GM21717 (cell line): ENCODE measurements at regions not wholly inside any gene's neighbourhood (a gene's known extent, or its start where the extent isn't known, plus 50 kb on each side); places are given as distances from the start of the nearest gene placed in this dataset.
"Not testable (repeated sequence)": the region's sequence is repeated elsewhere in the genome, so short reads cannot be mapped to it uniquely, and the experiment has no call there.

Source experiments
- ATAC-seq: cut with Tn5 transposase; IDR thresholded peaks from one replicate; pipeline ENCODE4 v1.9.1; 2021; ENCODE audit warnings: mild to moderate bottlenecking, moderate library complexity; ENCODE audit not compliant: unreplicated experiment

GRCh38 chr21:27346041-27346448, 379.2 kb upstream of the ADAMTS5 start:
- no peak for ATAC-seq

GRCh38 chr21:27339902-27340301, 373.0 kb upstream of the ADAMTS5 start:
- ATAC-seq = no peak

GRCh38 chr21:27338007-27338406, 371.1 kb upstream of the ADAMTS5 start:
- ATAC-seq = not testable (repeated sequence)

- ATAC-seq = no peak
Observed at GRCh38 chr21:27333096-27333495, 366.2 kb upstream of the ADAMTS5 start.

GRCh38 chr21:27329255-27329851, 362.5 kb upstream of the ADAMTS5 start:
- ATAC-seq = no peak

GRCh38 chr21:27326301-27326700, 359.4 kb upstream of the ADAMTS5 start:
- ATAC-seq = no peak

GRCh38 chr21:27323331-27323730, 356.4 kb upstream of the ADAMTS5 start:
- no peak for ATAC-seq

- no peak for ATAC-seq
Observed at GRCh38 chr21:27321791-27322190, 354.9 kb upstream of the ADAMTS5 start.

- no peak for ATAC-seq
Observed at GRCh38 chr21:27320868-27321267, 354.0 kb upstream of the ADAMTS5 start.

GRCh38 chr21:27317601-27318000, 350.7 kb upstream of the ADAMTS5 start:
- ATAC-seq = not testable (repeated sequence)

- no peak for ATAC-seq
Observed at GRCh38 chr21:27315373-27315772, 348.5 kb upstream of the ADAMTS5 start.

- ATAC-seq = no peak
Observed at GRCh38 chr21:27314131-27314530, 347.2 kb upstream of the ADAMTS5 start.

- no peak for ATAC-seq
Observed at GRCh38 chr21:27306791-27307775, 340.2 kb upstream of the ADAMTS5 start.

- ATAC-seq = no peak
Observed at GRCh38 chr21:27306206-27306605, 339.3 kb upstream of the ADAMTS5 start.

GRCh38 chr21:27301220-27301619, 334.3 kb upstream of the ADAMTS5 start:
- no peak for ATAC-seq

- no peak for ATAC-seq
Observed at GRCh38 chr21:27300770-27301169, 333.9 kb upstream of the ADAMTS5 start.

GRCh38 chr21:27298465-27298864, 331.6 kb upstream of the ADAMTS5 start:
- ATAC-seq = no peak

- ATAC-seq = no peak
Observed at GRCh38 chr21:27293239-27293638, 326.4 kb upstream of the ADAMTS5 start.

- no peak for ATAC-seq
Observed at GRCh38 chr21:27292783-27293182, 325.9 kb upstream of the ADAMTS5 start.

- no peak for ATAC-seq
Observed at GRCh38 chr21:27292229-27292628, 325.3 kb upstream of the ADAMTS5 start.

- no peak for ATAC-seq
Observed at GRCh38 chr21:27291006-27291405, 324.1 kb upstream of the ADAMTS5 start.

GRCh38 chr21:27290028-27290427, 323.1 kb upstream of the ADAMTS5 start:
- ATAC-seq = no peak
